Progenitor cell of endocrine pancreas (in vitro differentiated cells): ENCODE measurements at regions not wholly inside any gene's neighbourhood (a gene's known extent, or its start where the extent isn't known, plus 50 kb on each side); places are given as distances from the start of the nearest gene placed in this dataset.

ENCODE experiments used
- DNase-seq: peaks from one replicate; pipeline ENCODE4 v3.0.0; 2021; ENCODE audit warnings: low spot score; ENCODE audit not compliant: unreplicated experiment
- H3K27ac Mint-ChIP-seq: 2 replicates; pipeline ENCODE4 v1.8.0; 2021; ENCODE audit warnings: mild to moderate bottlenecking, moderate library complexity, mixed read lengths
- H3K27me3 Mint-ChIP-seq: 2 replicates; pipeline ENCODE4 v1.8.0; 2021; ENCODE audit warnings: mixed read lengths
- H3K36me3 Mint-ChIP-seq: 2 replicates; pipeline ENCODE4 v1.8.0; 2022; ENCODE audit warnings: mixed read lengths; ENCODE audit not compliant: insufficient read depth
- H3K4me1 Mint-ChIP-seq: 2 replicates; pipeline ENCODE4 v1.8.0; 2021; ENCODE audit warnings: low read depth, mixed read lengths
- H3K4me3 Mint-ChIP-seq: 2 replicates; pipeline ENCODE4 v1.8.0; 2021; ENCODE audit warnings: low read depth, mild to moderate bottlenecking, moderate library complexity, mixed read lengths
- H3K9me3 Mint-ChIP-seq: 2 replicates; pipeline ENCODE4 v1.8.0; 2021; ENCODE audit warnings: low read depth, mixed read lengths
- CTCF ChIP-seq: fragments of 200-600 bp; sonication (generic); IDR thresholded peaks from one replicate; pipeline ENCODE4 v1.5.0; 2021; ENCODE audit warnings: antibody characterized with exemption, mild to moderate bottlenecking; ENCODE audit not compliant: unreplicated experiment

- Mint-ChIP-seq H3K4me1 (peaks cover 2% of the 10 kb centered on the region), H3K4me3 (no peak overlapping the region), H3K27ac (no peak overlapping the region), H3K27me3 (no peaks in the 10 kb centered on the region), H3K9me3 (peaks cover 8% of the 10 kb centered on the region), H3K36me3 (peaks cover 2% of the 10 kb centered on the region)
- DNase-seq: no peak
- no peak for TF ChIP-seq CTCF
These were observed 216.5 kb downstream of the RFC3 start for GRCh38 chr13:34034411-34034810.

GRCh38 chr13:34035178-34035577 is 217.2 kb downstream of the RFC3 start:
- Mint-ChIP-seq H3K9me3 (peaks cover 8% of the 10 kb centered on the region), H3K36me3 (peaks cover 2% of the 10 kb centered on the region), H3K4me3 (no peak overlapping the region), H3K27ac (no peak overlapping the region), H3K27me3 (no peaks in the 10 kb centered on the region), H3K4me1 (peaks cover 2% of the 10 kb centered on the region)
- TF ChIP-seq CTCF: no peak
- no peak for DNase-seq

DNA sequence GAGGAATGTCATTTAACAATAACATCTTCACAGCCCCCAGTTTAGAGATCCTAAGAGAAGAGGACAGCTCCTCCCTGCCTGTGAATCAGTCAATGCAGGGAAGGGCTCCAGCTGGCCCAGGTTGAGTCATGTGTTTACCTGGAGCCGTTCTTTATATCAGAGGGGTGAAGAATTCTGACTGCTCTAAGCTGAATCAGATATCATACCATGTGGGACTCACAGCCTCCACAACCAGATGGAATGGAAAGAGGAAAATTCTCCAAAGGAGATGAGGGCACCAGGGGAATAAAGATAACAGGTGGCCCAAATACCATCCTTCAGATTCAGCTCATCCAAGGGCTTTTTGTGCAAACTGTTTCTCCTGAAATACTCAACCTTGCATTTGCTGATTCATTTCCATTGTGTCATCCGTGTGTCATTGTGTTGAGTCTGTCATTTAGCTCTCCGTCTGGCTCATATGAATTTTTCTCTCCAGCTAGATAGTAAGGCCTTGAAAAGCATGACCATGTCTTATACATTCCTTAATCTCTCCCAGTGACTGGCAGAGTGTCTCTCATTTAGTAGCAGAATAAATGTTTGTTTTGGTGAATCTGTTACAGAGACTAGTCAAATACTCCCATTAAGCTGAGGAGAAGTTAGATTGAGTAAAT is 217.9 kb downstream of the RFC3 start:
- H3K4me1 Mint-ChIP-seq: peaks cover 2% of the 10 kb centered on the region
- no peak for TF ChIP-seq CTCF
- H3K27ac Mint-ChIP-seq: no peak overlapping the region
- H3K9me3 Mint-ChIP-seq: peaks cover 8% of the 10 kb centered on the region
- no peak for DNase-seq
- no peak overlapping the region for H3K4me3 Mint-ChIP-seq
- peaks cover 2% of the 10 kb centered on the region for H3K36me3 Mint-ChIP-seq
- no peaks in the 10 kb centered on the region for H3K27me3 Mint-ChIP-seq

- DNase-seq: no peak
- H3K9me3 Mint-ChIP-seq: peaks cover 8% of the 10 kb centered on the region
- no peak overlapping the region for H3K4me3 Mint-ChIP-seq
- no peak for TF ChIP-seq CTCF
- peak overlapping the region; percentile 1 for H3K27ac Mint-ChIP-seq
- H3K4me1 Mint-ChIP-seq: peaks cover 2% of the 10 kb centered on the region
- peaks cover 2% of the 10 kb centered on the region for H3K36me3 Mint-ChIP-seq
- no peaks in the 10 kb centered on the region for H3K27me3 Mint-ChIP-seq
These were observed 219.9 kb downstream of the RFC3 start for GRCh38 chr13:34037636-34038540.

- no peak for TF ChIP-seq CTCF
- Mint-ChIP-seq H3K4me3 (no peak overlapping the region), H3K4me1 (peaks cover 2% of the 10 kb centered on the region), H3K27me3 (no peaks in the 10 kb centered on the region), H3K27ac (no peak overlapping the region), H3K9me3 (peaks cover 8% of the 10 kb centered on the region), H3K36me3 (peaks cover 2% of the 10 kb centered on the region)
- no peak for DNase-seq
These were observed 220.7 kb downstream of the RFC3 start for GRCh38 chr13:34038541-34039068.
